ENCODE measurements at regions not wholly inside any gene's neighbourhood (a gene's known extent, or its start where the extent isn't known, plus 50 kb on each side); places are given as distances from the start of the nearest gene placed in this dataset.

DNA sequence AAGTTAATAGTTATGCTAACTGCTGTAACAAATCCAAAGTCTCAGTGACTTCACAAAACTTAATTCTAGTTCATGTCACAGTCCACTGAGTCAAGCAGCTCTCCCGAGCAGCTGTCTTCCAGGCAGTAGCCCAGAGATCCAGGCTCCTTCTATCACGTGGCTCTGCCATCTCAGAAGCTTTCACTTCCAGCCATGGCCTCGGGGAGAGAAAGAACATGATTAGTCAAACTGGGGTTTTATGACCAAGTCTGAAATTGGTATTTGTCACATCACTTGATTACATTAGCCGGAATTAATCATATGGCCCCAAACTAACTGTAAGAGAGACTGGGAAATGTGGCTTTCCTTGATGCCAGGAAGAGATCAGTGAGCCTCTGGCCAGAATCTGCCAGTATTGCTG lies 70.2 kb upstream of the DGKG start:
- TF ChIP-seq POLR2A (IDR thresholded peaks at IDR 0.05), result no peak
- TF ChIP-seq, protein P1, sequence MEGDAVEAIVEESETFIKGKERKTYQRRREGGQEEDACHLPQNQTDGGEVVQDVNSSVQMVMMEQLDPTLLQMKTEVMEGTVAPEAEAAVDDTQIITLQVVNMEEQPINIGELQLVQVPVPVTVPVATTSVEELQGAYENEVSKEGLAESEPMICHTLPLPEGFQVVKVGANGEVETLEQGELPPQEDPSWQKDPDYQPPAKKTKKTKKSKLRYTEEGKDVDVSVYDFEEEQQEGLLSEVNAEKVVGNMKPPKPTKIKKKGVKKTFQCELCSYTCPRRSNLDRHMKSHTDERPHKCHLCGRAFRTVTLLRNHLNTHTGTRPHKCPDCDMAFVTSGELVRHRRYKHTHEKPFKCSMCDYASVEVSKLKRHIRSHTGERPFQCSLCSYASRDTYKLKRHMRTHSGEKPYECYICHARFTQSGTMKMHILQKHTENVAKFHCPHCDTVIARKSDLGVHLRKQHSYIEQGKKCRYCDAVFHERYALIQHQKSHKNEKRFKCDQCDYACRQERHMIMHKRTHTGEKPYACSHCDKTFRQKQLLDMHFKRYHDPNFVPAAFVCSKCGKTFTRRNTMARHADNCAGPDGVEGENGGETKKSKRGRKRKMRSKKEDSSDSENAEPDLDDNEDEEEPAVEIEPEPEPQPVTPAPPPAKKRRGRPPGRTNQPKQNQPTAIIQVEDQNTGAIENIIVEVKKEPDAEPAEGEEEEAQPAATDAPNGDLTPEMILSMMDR (IDR thresholded peaks at IDR 0.05), result no peak
